LoVo (cell line): ENCODE measurements at regions not wholly inside any gene's neighbourhood (a gene's known extent, or its start where the extent isn't known, plus 50 kb on each side); places are given as distances from the start of the nearest gene placed in this dataset.

Experiments used
- DNase-seq: peaks from one replicate; pipeline ENCODE4 v3.0.0-alpha.2; 2016; ENCODE audit warnings: low spot score

- no peak for DNase-seq
Measured at GRCh38 chr4:19317377-19317776, 934.3 kb upstream of the SLIT2 start.

GRCh38 chr4:19314116-19314515, 937.6 kb upstream of the SLIT2 start:
- no peak for DNase-seq

GRCh38 chr4:19309378-19309777, 942.3 kb upstream of the SLIT2 start:
- no peak for DNase-seq

- DNase-seq: no peak
Measured at GRCh38 chr4:19304028-19304427, 947.7 kb upstream of the SLIT2 start.

GRCh38 chr4:19301527-19301926, 950.2 kb upstream of the SLIT2 start:
- DNase-seq: no peak

GRCh38 chr4:19300213-19300612, 951.5 kb upstream of the SLIT2 start:
- no peak for DNase-seq

- DNase-seq: no peak
Measured at GRCh38 chr4:19298998-19299397, 952.7 kb upstream of the SLIT2 start.

- no peak for DNase-seq
Measured at GRCh38 chr4:19293781-19294180, 957.9 kb upstream of the SLIT2 start.

- DNase-seq: no peak
Measured at GRCh38 chr4:19293080-19293479, 958.6 kb upstream of the SLIT2 start.

GRCh38 chr4:19286924-19287323, 964.8 kb upstream of the SLIT2 start:
- DNase-seq: no peak

- no peak for DNase-seq
Measured at GRCh38 chr4:19285146-19285545, 966.6 kb upstream of the SLIT2 start.

- DNase-seq: no peak
Measured at GRCh38 chr4:19278665-19279064, 973.0 kb upstream of the SLIT2 start.

GRCh38 chr4:19266566-19266965, 985.1 kb upstream of the SLIT2 start:
- no peak for DNase-seq

- no peak for DNase-seq
Measured at GRCh38 chr4:19262467-19262866, 989.2 kb upstream of the SLIT2 start.

GRCh38 chr4:19260346-19260745, 991.4 kb upstream of the SLIT2 start:
- no peak for DNase-seq

- no peak for DNase-seq
Measured at GRCh38 chr4:19259920-19260319, 991.8 kb upstream of the SLIT2 start.

GRCh38 chr4:19256823-19257222, 994.9 kb upstream of the SLIT2 start:
- DNase-seq: no peak

GRCh38 chr4:19254486-19254885, 997.2 kb upstream of the SLIT2 start:
- DNase-seq: no peak

- DNase-seq: no peak
Measured at GRCh38 chr4:19248023-19248422, 1003.7 kb upstream of the SLIT2 start.

- DNase-seq: no peak
Measured at GRCh38 chr4:19241895-19242294, 1009.8 kb upstream of the SLIT2 start.

GRCh38 chr4:19239565-19239964, 1012.1 kb upstream of the SLIT2 start:
- DNase-seq: no peak

- DNase-seq: no peak
Measured at GRCh38 chr4:19236473-19236872, 1015.2 kb upstream of the SLIT2 start.

GRCh38 chr4:19230906-19231545, 1020.7 kb upstream of the SLIT2 start:
- DNase-seq: no peak

GRCh38 chr4:19227701-19228100, 1024.0 kb upstream of the SLIT2 start:
- no peak for DNase-seq

- peak; percentile 30 for DNase-seq
Measured at GRCh38 chr4:19224820-19225219, 1026.9 kb upstream of the SLIT2 start.
